ENCODE measurements at regions not wholly inside any gene's neighbourhood (a gene's known extent, or its start where the extent isn't known, plus 50 kb on each side); places are given as distances from the start of the nearest gene placed in this dataset.

- H3K4me3 ChIP-seq (replicated peaks; ENCODE audit: low read depth, low read length): no peak overlapping the region
- DNase-seq (ENCODE audit: extremely low read depth, low read depth): no peak
- TF ChIP-seq CTCF (IDR thresholded peaks at IDR 0.05; ENCODE audit: low read depth, low read length, missing control alignments): no peak
Observed at GRCh38 chr20:24875078-24875477, 74.0 kb upstream of the CST7 start.

- DNase-seq (ENCODE audit: extremely low read depth, low read depth): no peak
- H3K4me3 ChIP-seq (replicated peaks; ENCODE audit: low read depth, low read length): no peak overlapping the region
- TF ChIP-seq CTCF (IDR thresholded peaks at IDR 0.05; ENCODE audit: low read depth, low read length, missing control alignments): no peak
Observed at GRCh38 chr20:24877652-24878051, 71.4 kb upstream of the CST7 start.

GRCh38 chr20:24878657-24879056 lies 70.4 kb upstream of the CST7 start:
- DNase-seq (ENCODE audit: extremely low read depth, low read depth): no peak
- TF ChIP-seq CTCF (IDR thresholded peaks at IDR 0.05; ENCODE audit: low read depth, low read length, missing control alignments): no peak
- H3K4me3 ChIP-seq (replicated peaks; ENCODE audit: low read depth, low read length): no peak overlapping the region

- no peak overlapping the region for H3K4me3 ChIP-seq (replicated peaks; ENCODE audit: low read depth, low read length)
- no peak for TF ChIP-seq CTCF (IDR thresholded peaks at IDR 0.05; ENCODE audit: low read depth, low read length, missing control alignments)
- no peak for DNase-seq (ENCODE audit: extremely low read depth, low read depth)
Observed at GRCh38 chr20:24879875-24880274, 69.2 kb upstream of the CST7 start.

GRCh38 chr20:24880356-24880755 lies 68.7 kb upstream of the CST7 start:
- DNase-seq (ENCODE audit: extremely low read depth, low read depth): no peak
- H3K4me3 ChIP-seq (replicated peaks; ENCODE audit: low read depth, low read length): no peak overlapping the region
- no peak for TF ChIP-seq CTCF (IDR thresholded peaks at IDR 0.05; ENCODE audit: low read depth, low read length, missing control alignments)

GRCh38 chr20:24890286-24890685 lies 58.8 kb upstream of the CST7 start:
- no peak for TF ChIP-seq CTCF (IDR thresholded peaks at IDR 0.05; ENCODE audit: low read depth, low read length, missing control alignments)
- no peak overlapping the region for H3K4me3 ChIP-seq (replicated peaks; ENCODE audit: low read depth, low read length)

More at GRCh38 chr20:24890286-24890685, 58.8 kb upstream of the CST7 start:
- no peak for DNase-seq (ENCODE audit: extremely low read depth, low read depth)

All from HFF-Myc (cell line).